DMS114 treated with DMSO at 0.1 percent for 48 hours (cell line): ENCODE measurements at regions not wholly inside any gene's neighbourhood (a gene's known extent, or its start where the extent isn't known, plus 50 kb on each side); places are given as distances from the start of the nearest gene placed in this dataset.
"Not testable (repeated sequence)": the region's sequence is repeated elsewhere in the genome, so short reads cannot be mapped to it uniquely, and the experiment has no call there.

Experiments
- DNase-seq: peaks from one replicate; lab custom pipeline; 2025; ENCODE audit not compliant: unreplicated experiment; lab: John Stamatoyannopoulos, UW

GRCh38 chr7:35968140-35968940 is 167.5 kb downstream of the SEPTIN7 start:
- DNase-seq = no peak

GRCh38 chr7:35969066-35969465 is 168.2 kb downstream of the SEPTIN7 start:
- DNase-seq = no peak

- no peak for DNase-seq
Observed at GRCh38 chr7:35970458-35970857, 169.6 kb downstream of the SEPTIN7 start.

GRCh38 chr7:35971133-35971891 is 170.5 kb downstream of the SEPTIN7 start:
- no peak for DNase-seq

- peak; percentile 73 for DNase-seq
Observed at GRCh38 chr7:35975851-35976454, 175.1 kb downstream of the SEPTIN7 start.

- not testable (repeated sequence) for DNase-seq
Observed at GRCh38 chr7:35978816-35979640, 174.0 kb upstream of the EEPD1 start.

GRCh38 chr7:35982600-35982999 is 170.5 kb upstream of the EEPD1 start:
- DNase-seq = no peak

- no peak for DNase-seq
Observed at GRCh38 chr7:35983626-35984025, 169.4 kb upstream of the EEPD1 start.

GRCh38 chr7:35985126-35985754 is 167.8 kb upstream of the EEPD1 start:
- DNase-seq = peak; percentile 36

- DNase-seq = no peak
Observed at GRCh38 chr7:35987016-35987415, 166.0 kb upstream of the EEPD1 start.

GRCh38 chr7:35988105-35988504 is 164.9 kb upstream of the EEPD1 start:
- no peak for DNase-seq

GRCh38 chr7:35988818-35989217 is 164.2 kb upstream of the EEPD1 start:
- DNase-seq = no peak

GRCh38 chr7:35991511-35992232 is 161.4 kb upstream of the EEPD1 start:
- no peak for DNase-seq

GRCh38 chr7:35992436-35992835 is 160.6 kb upstream of the EEPD1 start:
- no peak for DNase-seq

- DNase-seq = no peak
Observed at GRCh38 chr7:35993113-35993512, 159.9 kb upstream of the EEPD1 start.

GRCh38 chr7:35993676-35994606 is 159.1 kb upstream of the EEPD1 start:
- DNase-seq = no peak

GRCh38 chr7:35995334-35995733 is 157.7 kb upstream of the EEPD1 start:
- DNase-seq = no peak

GRCh38 chr7:35998481-35998880 is 154.6 kb upstream of the EEPD1 start:
- no peak for DNase-seq

GRCh38 chr7:36001546-36001945 is 151.5 kb upstream of the EEPD1 start:
- no peak for DNase-seq
